Naive thymus-derived CD8-positive, alpha-beta T cell (primary cell): ENCODE measurements at regions not wholly inside any gene's neighbourhood (a gene's known extent, or its start where the extent isn't known, plus 50 kb on each side); places are given as distances from the start of the nearest gene placed in this dataset.
A peak's percentile ranks its signal among the peaks of the same experiment; 100 is the strongest.
"Not testable (repeated sequence)": the region's sequence is repeated elsewhere in the genome, so short reads cannot be mapped to it uniquely, and the experiment has no call there.

Experiments used
- ATAC-seq, 2 donors: fragments of 150-1000 bp; cut with Tn5 transposase in 1 of 2; sonication (Bioruptor Pico), chemical (Tn5 transposase) in 1 of 2; 1 replicate in 1 of 2; 2 replicates in 1 of 2; pipeline ENCODE4 v1.10.0; 2021; ENCODE audit warnings: mild to moderate bottlenecking in 2 of 2, moderate library complexity in 2 of 2
- POLR2A ChIA-PET: fragments of 350-600 bp; sonication (Branson Sonifier 250); formaldehyde crosslinking; loops from one replicate; lab custom pipeline; 2021; ENCODE audit warnings: antibody characterized with exemption; lab: Charles Lee
- DNase-seq, 10 donors: peaks; one replicate each; pipeline versions ENCODE4 v3.0.0 to v3.0.0-alpha.2; 2020 to 2022
- H3K27ac Mint-ChIP-seq, 10 donors: one replicate each; pipeline ENCODE4 v1.8.0; 2020 to 2022; ENCODE audit warnings: mild to moderate bottlenecking in 10 of 10, mixed read lengths in 10 of 10, moderate library complexity in 4 of 10, inconsistent platforms in 1 of 10
- H3K27me3 Mint-ChIP-seq, 5 donors: one replicate each; pipeline ENCODE4 v1.8.0; 2021 to 2022; ENCODE audit warnings: mixed read lengths in 5 of 5
- H3K36me3 Mint-ChIP-seq, 3 donors: one replicate each; pipeline ENCODE4 v1.8.0; 2020 to 2022; ENCODE audit warnings: mixed read lengths in 3 of 3, mild to moderate bottlenecking in 2 of 3, inconsistent platforms in 1 of 3
- H3K4me1 Mint-ChIP-seq, 4 donors: one replicate each; pipeline ENCODE4 v1.8.0; 2021 to 2022; ENCODE audit warnings: mixed read lengths in 4 of 4
- H3K4me3 Mint-ChIP-seq, 10 donors: one replicate each; pipeline ENCODE4 v1.8.0; 2020 to 2022; ENCODE audit warnings: mild to moderate bottlenecking in 10 of 10, mixed read lengths in 10 of 10, moderate library complexity in 6 of 10, inconsistent platforms in 1 of 10
- H3K9me3 Mint-ChIP-seq, 9 donors: one replicate each; pipeline ENCODE4 v1.8.0; 2020 to 2022; ENCODE audit warnings: mixed read lengths in 9 of 9, mild to moderate bottlenecking in 3 of 9, inconsistent platforms in 1 of 9, moderate library complexity in 1 of 9

DNA sequence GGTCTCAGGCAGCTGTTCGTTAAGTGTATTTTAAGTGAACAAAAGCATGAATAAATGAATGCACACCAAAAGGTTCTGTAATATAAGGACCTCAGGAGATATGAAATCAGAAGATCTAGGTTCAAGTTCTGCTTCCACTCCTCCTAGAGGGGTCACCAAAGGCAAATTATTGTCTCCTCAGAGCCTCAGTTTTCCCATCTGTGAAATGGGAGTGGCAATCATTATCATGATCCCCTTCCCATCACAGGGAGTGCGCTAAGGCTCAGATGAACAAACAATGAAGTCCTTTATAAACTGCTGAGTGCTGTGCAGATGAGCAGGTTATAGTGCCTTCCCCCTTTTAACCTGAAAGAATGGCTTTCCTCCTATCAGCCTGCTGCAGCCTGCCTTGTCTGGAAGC, 248.3 kb upstream of the C16orf82 start:
- Mint-ChIP-seq H3K4me1 (peaks cover 0 to 1% (median 0%) of the 10 kb centered on the region in 4 donors), H3K4me3 (no peak overlapping the region), H3K36me3 (no peaks in the 10 kb centered on the region), H3K27ac (no peak overlapping the region), H3K9me3 (no peaks in the 10 kb centered on the region), H3K27me3 (peaks cover 0 to 33% (median 13%) of the 10 kb centered on the region in 5 donors)
- no peak for DNase-seq
- no peak for ATAC-seq
- POLR2A ChIA-PET, result no interaction called here

DNA sequence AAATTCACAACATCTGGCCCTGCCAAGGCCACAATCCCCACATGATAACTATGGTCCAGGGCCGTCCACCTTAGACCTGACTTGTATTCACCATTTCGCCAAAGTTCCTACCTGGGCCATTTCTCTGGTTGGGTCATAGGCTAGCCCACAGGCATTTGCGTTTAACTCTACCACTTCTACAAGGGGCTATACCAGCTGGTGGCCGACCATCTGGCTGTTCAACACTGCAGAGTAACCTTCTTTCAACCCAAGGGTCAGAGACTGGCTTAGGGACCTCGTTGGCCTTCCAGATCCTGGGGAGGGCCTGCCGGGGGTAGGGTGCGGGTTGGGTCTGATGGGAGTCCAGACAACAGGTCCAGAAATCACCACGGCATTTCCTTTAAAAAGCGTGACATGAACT, 242.3 kb upstream of the C16orf82 start:
- Mint-ChIP-seq H3K9me3 (no peaks in the 10 kb centered on the region), H3K27me3 (peaks cover 15 to 35% (median 23%) of the 10 kb centered on the region in 5 donors), H3K4me1 (no peaks in the 10 kb centered on the region), H3K27ac (no peak overlapping the region), H3K4me3 (no peak overlapping the region), H3K36me3 (no peaks in the 10 kb centered on the region)
- DNase-seq (no peak), ATAC-seq (no peak)
- POLR2A ChIA-PET, result no interaction called here

DNA sequence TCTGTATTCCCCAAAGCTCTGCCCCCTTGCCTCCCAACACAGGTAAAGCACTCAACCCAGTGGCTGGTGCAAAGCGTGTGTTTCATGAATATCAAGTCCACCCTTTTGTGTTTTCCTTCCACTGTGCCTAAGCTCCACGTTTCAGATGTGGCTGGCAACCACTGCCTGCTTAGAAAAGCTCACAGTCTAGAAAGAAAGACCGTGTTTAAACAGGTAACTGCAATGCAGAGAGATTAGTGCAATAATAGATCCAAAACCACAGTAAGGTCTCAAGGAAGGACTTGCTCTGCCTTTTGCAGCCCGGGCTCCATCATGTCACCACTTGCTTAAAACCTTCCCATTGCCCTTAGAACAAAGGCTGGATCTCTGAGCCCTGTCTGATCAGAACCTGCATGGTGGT, 240.2 kb upstream of the C16orf82 start:
- ATAC-seq, result no peak
- no peaks in the 10 kb centered on the region for H3K4me1 Mint-ChIP-seq
- H3K4me3 Mint-ChIP-seq, result no peak overlapping the region
- H3K27me3 Mint-ChIP-seq, result peaks cover 18 to 47% (median 31%) of the 10 kb centered on the region in 5 donors
- no peak for DNase-seq
- H3K9me3 Mint-ChIP-seq, result no peaks in the 10 kb centered on the region
- no peaks in the 10 kb centered on the region for H3K36me3 Mint-ChIP-seq
- H3K27ac Mint-ChIP-seq, result no peak overlapping the region
- POLR2A ChIA-PET, result no interaction called here

- no peak for DNase-seq
- Mint-ChIP-seq H3K36me3 (no peaks in the 10 kb centered on the region), H3K9me3 (no peaks in the 10 kb centered on the region), H3K27me3 (peaks cover 18 to 48% (median 33%) of the 10 kb centered on the region in 5 donors), H3K4me3 (no peak overlapping the region), H3K4me1 (no peaks in the 10 kb centered on the region), H3K27ac (no peak overlapping the region)
- POLR2A ChIA-PET, result no interaction called here
- ATAC-seq, result no peak
These were observed 239.3 kb upstream of the C16orf82 start for GRCh38 chr16:26827386-26827785.

GRCh38 chr16:26830428-26831127, 236.1 kb upstream of the C16orf82 start:
- POLR2A ChIA-PET, result interaction anchor here (0.6 kb wide), 1 partner anchor 535 kb away, joined by 3 read pairs; no protein-coding TSS in a partner anchor
- no peak overlapping the region for H3K4me3 Mint-ChIP-seq
- no peak overlapping the region for H3K27ac Mint-ChIP-seq
- no peaks in the 10 kb centered on the region for H3K4me1 Mint-ChIP-seq
- H3K27me3 Mint-ChIP-seq, result peaks cover 18 to 50% (median 33%) of the 10 kb centered on the region in 5 donors
- no peak for DNase-seq
- peaks cover 0 to 6% (median 0%) of the 10 kb centered on the region in 3 donors for H3K36me3 Mint-ChIP-seq
- peaks cover 0 to 10% (median 4%) of the 10 kb centered on the region in 9 donors for H3K9me3 Mint-ChIP-seq
- no peak for ATAC-seq

- DNase-seq, H3K36me3 Mint-ChIP-seq, POLR2A ChIA-PET, H3K4me3 Mint-ChIP-seq, H3K9me3 Mint-ChIP-seq, ATAC-seq, H3K27ac Mint-ChIP-seq, H3K4me1 Mint-ChIP-seq: not testable (repeated sequence)
- peaks cover 5 to 29% (median 8%) of the 10 kb centered on the region in 5 donors for H3K27me3 Mint-ChIP-seq
These were observed 230.6 kb upstream of the C16orf82 start for GRCh38 chr16:26836114-26836513.

DNA sequence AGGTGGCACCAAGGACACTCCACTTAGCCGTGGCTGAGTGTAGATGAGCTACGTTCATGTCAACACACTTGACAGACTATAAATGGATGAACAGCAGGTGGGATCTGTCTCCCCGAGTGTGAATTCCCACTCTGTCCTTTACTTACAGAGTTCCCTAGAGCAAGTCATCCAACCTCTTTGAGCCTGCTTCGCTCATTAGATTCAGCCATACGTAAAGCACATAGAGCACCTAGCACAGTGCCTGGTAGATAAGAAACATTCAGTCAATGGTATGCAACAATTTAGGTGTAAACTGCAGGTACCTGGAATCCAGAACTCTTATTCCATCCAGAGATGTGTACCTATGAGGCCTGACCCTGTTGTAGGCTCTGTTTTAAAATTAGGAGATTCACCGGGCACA, 227.8 kb upstream of the C16orf82 start:
- no peaks in the 10 kb centered on the region for H3K4me1 Mint-ChIP-seq
- H3K9me3 Mint-ChIP-seq, result peaks cover 0 to 5% (median 0%) of the 10 kb centered on the region in 9 donors
- no peak overlapping the region for H3K4me3 Mint-ChIP-seq
- DNase-seq, result no peak
- H3K27me3 Mint-ChIP-seq, result peaks cover 2 to 21% (median 5%) of the 10 kb centered on the region in 5 donors
- ATAC-seq, result no peak
- POLR2A ChIA-PET, result no interaction called here
- no peaks in the 10 kb centered on the region for H3K36me3 Mint-ChIP-seq
- H3K27ac Mint-ChIP-seq, result no peak overlapping the region

GRCh38 chr16:26840691-26841090, 226.0 kb upstream of the C16orf82 start:
- no peaks in the 10 kb centered on the region for H3K9me3 Mint-ChIP-seq
- H3K27ac Mint-ChIP-seq, result no peak overlapping the region
- DNase-seq, result no peak
- no peaks in the 10 kb centered on the region for H3K4me1 Mint-ChIP-seq
- POLR2A ChIA-PET, result no interaction called here
- no peaks in the 10 kb centered on the region for H3K36me3 Mint-ChIP-seq
- no peak for ATAC-seq
- H3K4me3 Mint-ChIP-seq, result no peak overlapping the region
- peaks cover 2 to 26% (median 8%) of the 10 kb centered on the region in 5 donors for H3K27me3 Mint-ChIP-seq

GRCh38 chr16:26856271-26856670, 210.5 kb upstream of the C16orf82 start:
- H3K4me3 Mint-ChIP-seq, result no peak overlapping the region
- H3K27me3 Mint-ChIP-seq, result peaks cover 9 to 28% (median 11%) of the 10 kb centered on the region in 5 donors
- DNase-seq, result no peak
- POLR2A ChIA-PET, result no interaction called here
- no peaks in the 10 kb centered on the region for H3K4me1 Mint-ChIP-seq
- peaks cover 9 to 31% (median 16%) of the 10 kb centered on the region in 9 donors for H3K9me3 Mint-ChIP-seq
- no peak for ATAC-seq
- H3K27ac Mint-ChIP-seq, result no peak overlapping the region
- H3K36me3 Mint-ChIP-seq, result peaks cover 0 to 18% (median 0%) of the 10 kb centered on the region in 3 donors

GRCh38 chr16:26856791-26857190, 209.9 kb upstream of the C16orf82 start:
- peaks cover 0 to 23% (median 0%) of the 10 kb centered on the region in 3 donors for H3K36me3 Mint-ChIP-seq
- no peak overlapping the region for H3K27ac Mint-ChIP-seq
- DNase-seq (no peak), ATAC-seq (no peak)
- peaks cover 11 to 28% (median 11%) of the 10 kb centered on the region in 5 donors for H3K27me3 Mint-ChIP-seq
- no peak overlapping the region for H3K4me3 Mint-ChIP-seq
- H3K9me3 Mint-ChIP-seq, result peaks cover 12 to 37% (median 21%) of the 10 kb centered on the region in 9 donors
- H3K4me1 Mint-ChIP-seq, result no peaks in the 10 kb centered on the region
- POLR2A ChIA-PET, result no interaction called here

- Mint-ChIP-seq H3K36me3 (peaks cover 0 to 23% (median 0%) of the 10 kb centered on the region in 3 donors), H3K9me3 (peaks cover 12 to 39% (median 22%) of the 10 kb centered on the region in 9 donors), H3K27me3 (peaks cover 9 to 28% (median 11%) of the 10 kb centered on the region in 5 donors), H3K4me3 (no peak overlapping the region), H3K27ac (peak overlapping the region in 1 of 10 donors; percentile 6), H3K4me1 (no peaks in the 10 kb centered on the region)
- DNase-seq (no peak), ATAC-seq (no peak)
- POLR2A ChIA-PET, result no interaction called here
These were observed 209.4 kb upstream of the C16orf82 start for GRCh38 chr16:26857371-26857770.

GRCh38 chr16:26860506-26860905, 206.2 kb upstream of the C16orf82 start:
- ATAC-seq, result no peak
- Mint-ChIP-seq H3K27ac (no peak overlapping the region), H3K4me3 (no peak overlapping the region), H3K4me1 (no peaks in the 10 kb centered on the region), H3K9me3 (peaks cover 12 to 40% (median 22%) of the 10 kb centered on the region in 9 donors), H3K36me3 (peaks cover 0 to 23% (median 0%) of the 10 kb centered on the region in 3 donors), H3K27me3 (peaks cover 6 to 31% (median 15%) of the 10 kb centered on the region in 5 donors)
- POLR2A ChIA-PET, result no interaction called here
- DNase-seq, result no peak

DNA sequence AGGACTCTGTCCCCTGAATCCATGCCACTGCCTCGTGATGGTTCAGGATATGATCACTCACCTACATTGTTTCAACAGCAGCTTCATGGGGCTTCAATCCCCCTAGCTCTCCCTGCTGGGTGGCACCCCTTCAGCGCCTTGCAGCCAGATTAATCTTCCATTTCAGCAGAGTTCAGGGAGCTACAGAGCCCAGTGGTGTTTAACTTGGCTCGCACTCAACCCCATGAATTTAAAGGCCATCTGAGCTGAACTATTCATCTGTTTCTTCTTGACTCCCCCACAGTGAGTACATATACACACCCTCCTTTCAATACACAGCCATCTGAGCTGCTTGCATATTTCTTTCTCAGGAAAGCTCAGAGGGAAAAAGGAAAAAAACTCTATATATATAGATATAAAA, 202.8 kb upstream of the C16orf82 start:
- H3K4me3 Mint-ChIP-seq, result no peak overlapping the region
- peaks cover 10 to 37% (median 21%) of the 10 kb centered on the region in 5 donors for H3K27me3 Mint-ChIP-seq
- DNase-seq (no peak), ATAC-seq (no peak)
- peaks cover 0 to 23% (median 0%) of the 10 kb centered on the region in 3 donors for H3K36me3 Mint-ChIP-seq
- no peaks in the 10 kb centered on the region for H3K4me1 Mint-ChIP-seq
- POLR2A ChIA-PET, result no interaction called here
- peak overlapping the region in 1 of 10 donors; percentile 29 for H3K27ac Mint-ChIP-seq
- H3K9me3 Mint-ChIP-seq, result peaks cover 12 to 33% (median 22%) of the 10 kb centered on the region in 9 donors
